ENCODE measurements at regions not wholly inside any gene's neighbourhood (a gene's known extent, or its start where the extent isn't known, plus 50 kb on each side); places are given as distances from the start of the nearest gene placed in this dataset.
"Not testable (repeated sequence)": the region's sequence is repeated elsewhere in the genome, so short reads cannot be mapped to it uniquely, and the experiment has no call there.

- H3K27me3 Mint-ChIP-seq (ENCODE audit: insufficient read depth) = no peaks in the 10 kb centered on the region
- peaks cover 21% of the 10 kb centered on the region for H3K4me1 Mint-ChIP-seq
- no peak overlapping the region for H3K4me3 Mint-ChIP-seq
- WGBS, 2 experiments (ENCODE audit: insufficient coverage in 1 of 2, insufficient read length in 1 of 2) = 94 to 100% methylated on average over 1 of the region's 1 CpG
- H3K27ac Mint-ChIP-seq = no peak overlapping the region
- Histone ChIP-seq H3K4me3 (ENCODE audit: low read length) (no peak overlapping the region), H3K27me3 (ENCODE audit: control insufficient read depth, insufficient read depth, low read length, poor library complexity, severe bottlenecking) (no peaks in the 10 kb centered on the region), H3K27ac (ENCODE audit: low read depth, low read length) (no peak overlapping the region), H3K9me3 (ENCODE audit: control insufficient read depth, low read length) (no peaks in the 10 kb centered on the region), H3K36me3 (ENCODE audit: control insufficient read depth, insufficient read depth, low read length) (no peaks in the 10 kb centered on the region), H3K9ac (ENCODE audit: extremely low read depth, low read length, poor library complexity, severe bottlenecking) (no peak overlapping the region), H3K4me1 (ENCODE audit: control insufficient read depth, insufficient read depth, low read length) (no peaks in the 10 kb centered on the region)
- DNase-seq = no peak
- TF ChIP-seq CTCF (conservative IDR thresholded peaks at IDR 0.05) = no peak
- no peaks in the 10 kb centered on the region for H3K9me3 Mint-ChIP-seq
- no peaks in the 10 kb centered on the region for H3K36me3 Mint-ChIP-seq (ENCODE audit: low read depth)
Measured at GRCh38 chr10:90289037-90289436, 568.8 kb downstream of the HTR7 start.

- no peaks in the 10 kb centered on the region for H3K27me3 Mint-ChIP-seq (ENCODE audit: insufficient read depth)
- H3K27ac ChIP-seq (ENCODE audit: low read depth, low read length) = no peak overlapping the region
- no peaks in the 10 kb centered on the region for H3K4me1 ChIP-seq (ENCODE audit: control insufficient read depth, insufficient read depth, low read length)
- H3K9me3 ChIP-seq (ENCODE audit: control insufficient read depth, low read length) = no peaks in the 10 kb centered on the region
- WGBS, 2 experiments (ENCODE audit: insufficient coverage in 1 of 2, insufficient read length in 1 of 2) = 20 to 81% methylated on average over 1 to 4 of the region's 4 CpGs
- no peak overlapping the region for H3K4me3 Mint-ChIP-seq
- H3K36me3 Mint-ChIP-seq (ENCODE audit: low read depth) = peaks cover 16% of the 10 kb centered on the region
- no peaks in the 10 kb centered on the region for H3K9me3 Mint-ChIP-seq
- H3K36me3 ChIP-seq (ENCODE audit: control insufficient read depth, insufficient read depth, low read length) = no peaks in the 10 kb centered on the region
- H3K27me3 ChIP-seq (ENCODE audit: control insufficient read depth, insufficient read depth, low read length, poor library complexity, severe bottlenecking) = no peaks in the 10 kb centered on the region
- H3K27ac Mint-ChIP-seq = peak overlapping the region; percentile 40
- no peak overlapping the region for H3K9ac ChIP-seq (ENCODE audit: extremely low read depth, low read length, poor library complexity, severe bottlenecking)
- H3K4me3 ChIP-seq (ENCODE audit: low read length) = no peak overlapping the region
- TF ChIP-seq CTCF (conservative IDR thresholded peaks at IDR 0.05) = no peak
- H3K4me1 Mint-ChIP-seq = peaks cover 40% of the 10 kb centered on the region
- DNase-seq = no peak
Measured at GRCh38 chr10:90293616-90294015, 564.2 kb downstream of the HTR7 start.

GRCh38 chr10:90294821-90295540 lies 562.9 kb downstream of the HTR7 start:
- Mint-ChIP-seq H3K27ac (peak overlapping the region; percentile 99), H3K36me3 (ENCODE audit: low read depth) (peaks cover 17% of the 10 kb centered on the region), H3K4me3 (peak overlapping the region; percentile 95), H3K4me1 (peaks cover 43% of the 10 kb centered on the region)
- H3K4me1 ChIP-seq (ENCODE audit: control insufficient read depth, insufficient read depth, low read length); DNase-seq; H3K9me3 Mint-ChIP-seq; H3K27me3 Mint-ChIP-seq (ENCODE audit: insufficient read depth); H3K27ac ChIP-seq (ENCODE audit: low read depth, low read length); H3K36me3 ChIP-seq (ENCODE audit: control insufficient read depth, insufficient read depth, low read length); H3K9me3 ChIP-seq (ENCODE audit: control insufficient read depth, low read length); H3K27me3 ChIP-seq (ENCODE audit: control insufficient read depth, insufficient read depth, low read length, poor library complexity, severe bottlenecking): not testable (repeated sequence)
- WGBS, 2 experiments (ENCODE audit: insufficient coverage in 1 of 2, insufficient read length in 1 of 2) = 69 to 85% methylated on average over 8 to 11 of the region's 11 CpGs
- H3K9ac ChIP-seq (ENCODE audit: extremely low read depth, low read length, poor library complexity, severe bottlenecking) = peak overlapping the region; percentile 49
- H3K4me3 ChIP-seq (ENCODE audit: low read length) = peak overlapping the region; percentile 56

- H3K4me3 ChIP-seq (ENCODE audit: low read length); H3K4me1 ChIP-seq (ENCODE audit: control insufficient read depth, insufficient read depth, low read length); H3K9me3 Mint-ChIP-seq; H3K9ac ChIP-seq (ENCODE audit: extremely low read depth, low read length, poor library complexity, severe bottlenecking); H3K36me3 ChIP-seq (ENCODE audit: control insufficient read depth, insufficient read depth, low read length); H3K27ac ChIP-seq (ENCODE audit: low read depth, low read length); H3K27me3 ChIP-seq (ENCODE audit: control insufficient read depth, insufficient read depth, low read length, poor library complexity, severe bottlenecking); H3K9me3 ChIP-seq (ENCODE audit: control insufficient read depth, low read length); H3K27me3 Mint-ChIP-seq (ENCODE audit: insufficient read depth): not testable (repeated sequence)
- Mint-ChIP-seq H3K27ac (peak overlapping the region; percentile 92), H3K4me1 (peaks cover 57% of the 10 kb centered on the region), H3K4me3 (peak overlapping the region; percentile 38), H3K36me3 (ENCODE audit: low read depth) (peaks cover 16% of the 10 kb centered on the region)
- peak; percentile 66 for DNase-seq
- 0 to 13% methylated on average over 1 to 7 of the region's 7 CpGs for WGBS, 2 experiments (ENCODE audit: insufficient coverage in 1 of 2, insufficient read length in 1 of 2)
Measured at GRCh38 chr10:90302031-90302430, 555.8 kb downstream of the HTR7 start.
